HT1080 (cell line): ENCODE measurements at regions not wholly inside any gene's neighbourhood (a gene's known extent, or its start where the extent isn't known, plus 50 kb on each side); places are given as distances from the start of the nearest gene placed in this dataset.
"Not testable (repeated sequence)": the region's sequence is repeated elsewhere in the genome, so short reads cannot be mapped to it uniquely, and the experiment has no call there.

Experiments used
- DNase-seq: peaks from one replicate; pipeline ENCODE4 v3.0.0-alpha.2; 2015; ENCODE audit warnings: low read depth

DNA sequence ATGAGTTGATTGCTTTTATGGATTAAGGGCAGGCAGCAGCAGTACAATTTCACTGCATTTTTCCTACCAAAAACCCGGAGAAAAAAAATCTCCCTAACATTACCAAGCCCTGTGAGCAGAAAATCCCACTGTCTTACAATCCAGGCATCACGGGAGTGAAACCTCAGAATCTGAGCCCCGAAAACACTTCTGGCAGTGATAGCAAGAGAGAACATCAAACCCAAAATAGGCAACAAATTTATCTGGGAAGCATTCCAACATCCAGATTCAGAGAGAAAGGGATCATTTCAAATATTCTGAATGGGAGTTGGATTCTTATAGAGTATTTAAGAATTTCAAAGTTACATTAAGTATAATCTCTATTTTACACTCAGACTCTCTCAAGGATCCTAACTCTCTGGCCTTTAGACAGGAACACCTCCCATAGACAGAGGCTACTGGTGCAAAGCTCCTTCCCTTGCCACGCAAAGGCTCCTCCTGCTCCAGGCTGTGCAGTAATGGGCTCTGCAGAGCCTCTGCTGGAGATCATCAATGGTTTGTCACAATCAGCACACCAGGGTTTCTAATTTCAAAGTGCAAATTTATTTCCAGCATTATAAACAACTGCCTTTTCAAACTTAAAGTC lies 256.9 kb downstream of the PARM1 start:
- no peak for DNase-seq

DNA sequence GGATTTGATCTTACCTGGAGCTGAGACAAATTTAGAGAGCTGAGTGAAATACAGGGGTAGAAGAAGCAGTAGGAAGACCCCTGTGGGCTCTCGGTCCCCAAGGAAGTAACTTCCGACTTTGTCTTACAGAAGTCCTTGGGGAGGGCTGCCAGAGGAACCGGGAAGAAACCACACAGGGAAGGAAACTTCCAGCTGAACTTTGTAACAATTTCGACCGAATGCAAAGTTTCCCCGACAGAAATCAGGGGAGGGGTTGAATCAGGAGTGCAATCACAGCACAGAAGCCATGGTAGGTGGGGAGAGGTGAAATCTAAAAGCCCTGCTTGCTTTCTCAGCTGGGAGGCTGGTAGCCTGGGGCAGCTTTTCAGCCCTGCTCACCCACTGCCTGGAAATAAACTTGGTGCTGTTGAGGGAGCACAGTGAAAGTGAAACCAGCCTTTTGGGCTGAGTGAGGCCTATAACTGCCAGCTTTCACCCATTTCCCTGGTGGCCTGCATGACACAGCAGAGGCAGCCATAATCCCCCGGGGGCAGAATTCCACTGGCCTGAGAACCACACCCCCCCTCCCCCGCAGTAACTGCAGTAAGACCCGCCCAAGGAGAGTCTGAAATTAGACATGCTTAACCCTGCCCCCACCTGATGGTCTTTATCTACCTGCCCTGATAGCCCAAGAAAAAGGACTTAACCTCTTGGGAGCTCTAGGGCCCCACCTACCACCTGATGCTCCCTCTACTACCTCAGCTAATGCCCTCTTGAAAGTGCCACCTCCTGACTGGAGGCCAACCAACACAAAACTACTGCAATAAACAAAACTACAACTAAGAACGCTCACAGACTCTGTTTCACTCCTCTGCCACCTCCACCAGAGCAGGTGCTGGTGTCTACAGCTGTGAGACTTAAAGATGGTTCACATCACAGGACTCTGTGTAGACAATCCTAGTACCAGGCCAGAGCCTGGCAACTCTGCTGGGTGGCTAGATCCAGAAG lies 248.2 kb downstream of the PARM1 start:
- DNase-seq = peak; percentile 24

DNA sequence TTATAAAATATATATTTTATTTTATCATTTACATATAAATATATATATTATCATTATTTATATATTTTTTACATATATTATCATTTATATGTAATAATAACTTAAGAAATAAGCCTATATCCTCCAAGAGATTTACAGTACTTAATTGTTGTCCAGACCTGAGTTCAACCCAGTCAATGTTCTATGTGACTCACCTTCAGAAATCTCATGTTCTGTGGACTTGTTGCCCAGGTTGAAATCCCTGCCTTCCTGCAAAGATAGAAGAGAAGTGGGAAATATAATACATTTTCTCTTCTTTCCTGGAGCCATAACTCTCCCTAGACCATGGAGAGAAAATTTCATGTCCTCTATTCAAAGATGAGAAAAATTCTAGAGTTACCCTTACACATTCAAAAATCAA lies 247.3 kb downstream of the PARM1 start:
- no peak for DNase-seq

DNA sequence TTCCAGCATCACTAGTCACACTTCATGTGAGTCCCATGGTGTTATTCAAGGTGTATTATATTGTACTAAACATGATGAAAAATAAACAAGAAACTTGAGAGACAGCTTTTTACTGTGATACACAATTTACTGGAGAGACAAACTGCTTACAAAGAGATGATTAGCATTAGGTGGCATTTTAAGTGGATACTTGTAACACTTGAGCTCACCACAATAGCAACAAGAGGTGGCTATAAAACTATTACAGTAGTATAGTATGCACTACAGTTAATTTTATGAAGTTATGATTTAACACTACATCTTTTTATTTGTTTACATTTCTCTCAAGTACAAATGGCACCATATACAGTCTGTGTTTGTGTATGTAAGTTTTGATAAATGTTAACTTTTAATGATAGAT lies 246.6 kb downstream of the PARM1 start:
- no peak for DNase-seq

DNA sequence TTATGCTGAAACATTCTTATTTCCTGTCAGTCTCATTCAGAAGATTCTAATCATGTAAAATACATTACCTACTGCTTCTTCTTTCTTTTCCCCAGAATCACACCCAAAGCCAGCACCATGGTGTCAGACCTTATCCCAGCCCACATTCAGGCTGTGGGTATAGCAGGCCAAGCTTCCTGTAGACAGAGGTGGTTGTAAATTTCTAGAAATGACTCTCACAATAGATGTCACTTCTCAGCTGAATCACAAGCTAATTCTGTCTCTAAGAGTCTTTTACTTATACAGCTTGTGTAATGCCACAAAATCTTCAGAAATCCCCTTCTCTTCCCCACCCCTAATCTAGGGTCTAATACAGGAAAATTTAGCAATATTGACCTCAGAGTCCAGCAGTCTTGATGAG lies 239.6 kb downstream of the PARM1 start:
- DNase-seq = no peak

DNA sequence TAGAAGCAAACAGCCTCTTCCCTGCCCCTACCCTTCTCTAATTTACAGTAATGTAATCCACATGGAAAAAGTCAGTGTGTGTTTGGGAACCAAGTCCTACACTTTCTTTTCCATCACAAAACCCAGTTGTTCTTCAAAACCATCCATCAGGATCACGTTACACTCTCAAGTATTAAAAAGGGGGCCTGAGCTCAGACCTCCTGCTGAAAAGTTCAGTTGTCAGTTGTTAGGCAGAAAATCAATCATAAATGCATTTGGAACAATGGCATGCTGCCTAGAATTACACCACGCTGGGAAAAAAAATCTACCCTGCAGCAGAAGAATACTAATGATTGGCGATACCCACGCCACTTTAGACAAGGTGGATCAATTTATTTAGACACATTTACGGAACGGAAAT lies 236.5 kb downstream of the PARM1 start:
- DNase-seq = no peak

DNA sequence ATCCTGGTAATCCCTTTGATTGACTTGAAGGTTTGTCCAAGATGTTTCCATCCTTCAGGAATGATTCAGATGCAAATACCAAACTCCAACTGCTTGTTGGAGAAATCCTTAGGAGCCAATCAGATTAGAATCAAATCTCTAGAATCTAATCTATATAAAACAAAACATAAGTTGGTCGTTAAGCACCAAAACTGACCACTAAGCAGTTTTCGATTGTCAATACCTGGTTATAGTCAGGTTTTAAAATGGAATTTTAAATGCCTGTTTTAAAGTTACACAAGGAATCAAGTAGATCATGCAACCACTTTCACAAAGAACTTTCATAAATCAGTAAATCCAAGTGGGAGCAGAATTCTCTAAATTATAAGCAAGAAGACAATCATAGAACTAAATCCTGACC lies 236.1 kb downstream of the PARM1 start:
- DNase-seq = no peak

DNA sequence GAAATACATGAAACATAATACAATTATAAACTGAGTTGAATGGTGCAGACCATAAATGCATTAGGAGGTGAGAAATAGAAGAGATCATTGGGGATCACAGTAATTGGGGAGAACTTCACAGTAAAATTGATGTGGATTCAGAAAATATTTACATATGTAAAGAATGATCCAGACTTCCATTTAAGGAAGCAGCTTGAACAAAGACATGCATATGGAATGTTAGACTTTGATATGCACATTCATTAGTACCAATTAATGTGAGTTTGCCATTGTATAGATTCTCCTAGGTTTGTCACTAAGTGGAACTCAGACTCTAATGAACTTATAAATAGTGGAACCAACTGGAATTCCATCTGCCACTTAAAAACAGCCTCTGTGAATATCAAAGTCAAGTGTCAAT lies 235.6 kb downstream of the PARM1 start:
- DNase-seq = no peak

DNA sequence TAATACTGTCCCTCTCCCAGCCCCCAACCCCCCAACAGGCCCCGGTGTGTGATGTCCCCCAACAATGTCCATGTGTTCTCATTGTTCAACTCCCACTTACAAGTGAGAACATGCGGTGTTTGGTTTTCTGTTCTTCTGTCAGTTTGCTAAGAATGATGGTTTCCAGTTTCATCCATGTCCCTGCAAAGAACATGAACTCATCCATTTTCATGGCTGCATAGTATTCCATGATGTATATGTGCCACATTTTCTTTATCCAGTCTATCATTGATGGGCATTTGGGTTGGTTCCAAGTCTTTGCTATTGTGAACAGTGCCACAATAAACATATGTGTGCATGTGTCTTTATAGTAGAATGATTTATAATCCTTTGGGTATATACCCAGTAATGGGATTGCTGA lies 232.2 kb downstream of the PARM1 start:
- DNase-seq = not testable (repeated sequence)

DNA sequence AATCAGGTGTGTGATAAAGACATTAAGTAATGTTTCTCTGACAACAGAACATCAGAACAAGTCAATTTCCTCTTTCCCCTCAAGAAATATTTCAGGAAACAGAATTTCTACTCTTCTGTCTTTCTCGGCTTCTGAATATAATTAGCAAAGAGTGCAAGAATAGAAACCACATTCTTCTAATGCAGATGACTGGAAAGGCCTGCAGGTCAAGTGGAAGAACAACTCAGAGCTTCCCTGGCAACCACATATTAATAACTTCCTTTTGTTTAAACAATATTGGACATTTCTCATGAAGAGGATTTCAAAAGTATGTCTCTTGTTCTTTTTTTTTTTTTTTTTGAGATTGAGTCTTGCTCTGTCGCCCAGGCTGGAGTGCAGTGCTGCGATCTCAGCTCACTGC lies 225.5 kb downstream of the PARM1 start:
- no peak for DNase-seq

DNA sequence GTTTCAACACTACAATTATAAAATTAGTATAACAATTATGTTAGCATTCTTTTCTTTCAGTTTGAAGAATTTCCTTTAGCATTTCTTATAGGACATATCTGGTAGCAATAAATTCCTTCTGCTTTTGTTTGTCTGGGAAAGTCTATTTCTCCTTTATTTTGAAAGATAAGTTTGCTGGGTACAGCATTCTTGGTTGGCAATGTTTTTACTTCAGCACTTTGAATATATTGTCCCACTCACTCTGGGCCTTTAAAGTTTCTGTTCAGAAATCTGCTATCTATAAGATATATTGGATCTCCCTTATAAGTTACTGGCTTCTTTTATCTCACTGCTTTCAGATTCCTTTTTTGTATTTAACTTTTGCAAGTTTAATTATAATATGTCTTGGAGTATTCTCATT lies 222.1 kb downstream of the PARM1 start:
- no peak for DNase-seq

DNA sequence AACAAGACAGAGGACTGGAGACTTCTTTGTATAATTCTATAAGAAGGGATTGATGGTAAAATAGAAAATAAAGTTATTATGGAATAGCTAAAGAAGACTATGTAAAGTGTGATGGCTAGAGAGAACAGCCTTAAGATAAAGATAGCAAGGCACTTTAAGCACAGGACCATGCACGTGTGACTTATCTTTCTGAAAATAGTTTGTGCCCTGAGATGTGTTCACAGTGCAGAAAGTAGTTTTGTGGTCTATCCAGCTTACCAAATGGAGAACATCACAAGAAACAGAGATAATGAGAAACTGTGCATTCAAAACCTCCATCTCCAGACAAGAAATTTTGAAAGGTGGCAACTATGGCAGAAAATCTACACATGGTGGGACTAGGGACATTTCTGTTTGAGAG lies 213.3 kb downstream of the PARM1 start:
- no peak for DNase-seq

DNA sequence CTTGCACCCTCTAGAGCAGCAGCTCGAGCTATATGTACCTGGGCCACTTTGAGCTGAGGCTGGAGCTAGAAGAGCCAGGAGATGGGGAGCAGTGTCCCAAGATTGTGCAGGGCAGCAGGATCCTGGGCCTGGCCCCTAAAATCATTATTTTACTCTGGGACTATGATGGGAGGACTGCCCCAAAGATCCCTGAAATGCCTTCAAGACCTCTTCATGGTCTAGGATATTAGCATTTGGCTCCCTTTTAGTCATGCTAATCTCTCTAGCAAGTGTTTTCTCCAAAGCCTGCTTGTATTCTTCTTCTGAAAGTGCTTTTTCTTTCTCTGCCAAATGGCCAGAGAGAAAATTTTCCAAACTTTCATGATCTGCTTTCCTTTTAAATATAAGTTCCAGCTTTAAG lies 211.6 kb downstream of the PARM1 start:
- DNase-seq = no peak

DNA sequence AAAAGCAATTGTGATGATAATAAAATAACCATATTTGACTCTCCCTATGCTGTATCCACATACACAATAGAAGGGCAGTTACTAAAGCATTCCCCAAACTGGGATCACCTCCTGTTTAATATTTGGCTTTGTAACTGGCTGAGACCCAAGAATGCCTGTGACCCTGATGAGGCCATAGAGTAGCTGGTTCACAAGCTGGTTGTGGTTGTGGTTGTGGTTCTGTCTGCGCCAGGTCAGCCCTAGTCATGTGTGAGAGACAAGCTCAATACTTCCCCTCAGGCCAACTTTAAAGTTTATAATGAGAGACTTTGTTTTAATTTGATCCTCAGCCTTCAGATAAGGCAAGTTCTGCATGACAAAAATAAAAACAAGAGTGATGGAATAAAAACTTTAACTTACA lies 209.9 kb downstream of the PARM1 start:
- DNase-seq = peak; percentile 1

DNA sequence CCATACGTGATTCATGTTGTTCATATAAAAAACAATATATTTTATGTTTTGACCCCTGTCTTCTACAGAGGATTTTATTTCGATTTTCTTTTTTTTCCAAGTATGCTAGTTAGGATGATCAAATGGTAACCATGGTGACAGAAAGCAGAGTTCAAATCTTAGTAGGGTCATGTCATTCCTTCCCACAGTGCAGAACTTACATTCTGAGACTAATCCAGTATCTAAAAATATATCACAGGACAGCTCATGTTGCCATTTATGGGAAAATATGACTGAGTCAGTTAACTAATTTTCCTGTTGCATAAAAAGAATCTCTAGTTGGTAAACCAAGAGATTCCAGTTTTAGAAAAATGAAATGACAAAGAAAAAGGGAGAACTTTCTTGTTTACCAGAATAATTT lies 209.5 kb downstream of the PARM1 start:
- no peak for DNase-seq

DNA sequence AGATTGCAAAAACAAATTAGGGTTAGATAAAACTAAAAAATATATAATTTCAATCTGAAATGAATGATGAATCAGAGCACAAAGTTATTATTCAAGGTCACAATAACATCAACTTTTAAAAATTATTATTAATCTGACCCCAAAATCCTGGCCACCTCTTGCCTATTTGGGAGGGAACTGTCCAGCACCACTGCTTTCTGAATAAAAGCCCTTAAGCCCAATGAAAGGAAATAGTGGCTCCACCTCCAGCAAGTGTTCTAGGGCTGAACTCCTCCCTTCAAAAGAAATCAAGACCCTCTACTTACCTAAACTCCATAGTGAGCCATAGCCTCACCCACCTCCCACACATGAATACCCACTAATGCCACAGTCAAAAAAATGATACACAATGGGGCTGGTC lies 208.2 kb downstream of the PARM1 start:
- DNase-seq = no peak

DNA sequence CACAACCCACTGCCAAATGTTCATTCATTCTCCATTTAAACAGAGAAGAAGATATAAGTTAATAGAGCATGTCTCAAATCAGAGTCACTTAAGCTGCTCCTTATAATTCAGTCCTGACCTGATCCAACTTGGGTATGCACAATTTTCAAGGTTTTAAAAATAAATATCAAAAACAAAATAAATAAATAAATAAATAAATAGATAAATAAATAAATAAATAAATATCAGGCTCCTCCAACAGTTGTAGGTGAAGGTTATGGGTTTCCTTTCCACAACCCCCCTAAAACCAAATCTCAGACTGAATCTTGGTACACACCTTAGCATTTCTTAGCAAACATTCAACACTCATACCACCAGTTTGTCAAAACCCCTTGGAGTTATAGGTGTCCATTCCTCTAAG lies 204.4 kb downstream of the PARM1 start:
- DNase-seq = no peak

DNA sequence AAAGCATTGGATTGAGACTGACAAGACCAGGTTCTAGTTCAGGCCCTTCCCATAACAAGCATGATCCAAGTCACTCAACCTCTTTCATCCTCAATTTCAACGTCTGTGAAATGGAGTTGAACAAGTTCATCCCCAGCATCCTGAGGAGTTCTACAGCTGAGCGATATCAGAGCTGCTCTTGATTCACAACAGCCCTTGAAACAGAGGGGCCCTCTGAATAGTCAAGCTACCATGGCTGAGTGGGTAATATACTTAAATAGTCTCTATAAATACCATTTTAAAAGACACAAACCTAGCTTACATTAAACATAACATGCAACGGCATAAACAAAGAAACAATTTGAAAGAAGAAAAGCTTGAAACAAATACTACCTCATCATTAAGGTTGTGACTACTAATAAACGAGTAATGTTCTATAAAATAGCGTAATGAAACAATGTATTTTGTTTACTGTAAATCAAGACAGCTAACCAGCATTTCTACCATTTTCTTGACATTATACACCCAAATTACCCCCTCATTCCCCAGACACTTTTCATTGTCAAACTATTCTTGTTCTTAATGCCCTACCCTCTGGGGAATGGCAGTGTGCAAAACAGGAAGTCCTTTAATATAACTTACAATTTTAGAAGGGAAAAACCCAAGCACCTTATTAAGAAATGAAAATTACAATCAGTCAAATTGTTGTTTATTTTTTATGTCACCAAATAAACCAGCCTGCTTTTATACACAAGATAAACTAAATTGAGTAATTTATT lies 202.3 kb downstream of the PARM1 start:
- no peak for DNase-seq

DNA sequence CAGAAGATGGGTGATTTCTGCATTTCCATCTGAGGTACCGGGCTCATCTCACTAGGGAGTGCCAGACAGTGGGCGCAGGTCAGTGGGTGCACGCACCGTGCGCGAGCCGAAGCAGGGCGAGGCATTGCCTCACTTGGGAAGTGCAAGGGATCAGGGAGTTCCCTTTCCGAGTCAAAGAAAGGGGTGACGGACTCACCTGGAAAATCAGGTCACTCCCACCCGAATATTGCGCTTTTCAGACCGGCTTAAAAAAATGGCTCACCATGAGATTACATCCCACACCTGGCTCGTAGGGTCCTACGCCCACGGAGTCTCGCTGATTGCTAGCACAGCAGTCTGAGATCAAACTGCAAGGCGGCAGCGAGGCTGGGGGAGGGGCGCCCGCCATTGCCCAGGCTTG lies 194.0 kb downstream of the PARM1 start:
- DNase-seq = not testable (repeated sequence)

DNA sequence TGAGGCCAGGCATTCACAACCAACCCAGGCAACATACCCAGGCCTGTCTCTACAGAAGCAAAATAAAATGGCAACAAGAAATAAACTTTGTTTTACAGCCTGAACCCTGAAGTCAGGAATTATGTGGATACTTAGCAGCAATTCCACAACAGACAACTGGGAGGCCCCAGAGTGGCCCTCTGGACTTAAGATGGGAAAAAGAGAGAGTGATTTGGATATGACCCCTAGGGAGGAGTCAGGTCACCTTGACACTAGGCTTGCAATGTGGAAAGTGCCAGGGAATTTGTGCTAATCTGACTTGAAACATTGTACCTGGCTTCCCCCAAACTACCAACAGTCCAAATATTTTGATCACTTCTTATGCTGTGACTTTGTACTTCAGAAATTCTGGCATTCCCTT lies 193.1 kb downstream of the PARM1 start:
- no peak for DNase-seq

DNA sequence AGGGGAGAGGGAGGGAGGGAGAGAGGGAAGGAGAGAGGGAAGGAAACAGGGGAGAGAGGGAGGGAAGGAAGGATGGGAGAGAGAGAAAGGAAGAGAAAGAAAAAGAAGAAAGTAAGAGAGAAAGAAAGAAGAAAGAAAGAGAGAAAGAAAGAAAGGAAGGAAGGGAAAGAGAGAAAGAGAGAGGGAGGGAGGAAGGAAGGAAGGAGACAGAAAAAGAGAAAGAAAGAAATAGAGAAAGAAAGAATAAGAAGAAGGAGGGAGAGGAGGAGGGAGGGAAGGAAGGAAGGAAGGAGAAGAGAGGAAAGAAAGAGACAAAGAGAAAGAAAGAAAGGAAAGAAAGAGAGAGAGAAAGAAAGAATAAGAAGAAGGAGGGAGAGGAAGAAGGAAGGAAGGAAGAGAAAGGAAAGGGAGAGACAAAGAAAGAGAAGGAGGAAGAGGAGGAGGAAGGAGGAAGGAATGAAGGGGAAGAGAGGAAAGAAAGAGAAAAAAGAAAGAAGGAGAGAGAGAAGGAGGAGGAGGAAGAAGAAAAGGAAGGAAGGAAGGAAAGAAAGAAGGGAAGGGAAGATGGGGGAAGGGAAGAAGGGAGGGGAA lies 189.6 kb downstream of the PARM1 start:
- DNase-seq = no peak

DNA sequence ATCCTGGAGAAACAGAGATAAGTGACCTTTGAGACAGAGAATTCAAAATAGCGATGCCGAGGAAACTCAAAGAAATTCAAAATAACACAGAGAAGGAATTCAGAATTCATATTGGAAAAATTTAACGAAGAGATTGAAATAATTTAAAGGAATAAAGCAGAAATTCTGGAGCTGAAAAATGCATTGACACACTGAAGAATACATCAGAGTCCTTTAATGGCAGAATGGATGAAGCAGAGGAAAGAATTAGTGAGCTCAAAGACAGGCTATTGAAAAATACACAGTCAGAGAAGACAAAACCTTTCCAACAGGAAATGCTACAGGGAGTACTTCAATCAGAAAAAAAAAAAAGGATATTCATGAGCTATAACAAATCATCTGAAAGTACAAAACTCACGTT lies 185.8 kb downstream of the PARM1 start:
- no peak for DNase-seq
